ENCODE measurements at regions not wholly inside any gene's neighbourhood (a gene's known extent, or its start where the extent isn't known, plus 50 kb on each side); places are given as distances from the start of the nearest gene placed in this dataset.

GRCh38 chr3:194773216-194773615 lies 87.5 kb downstream of the FAM43A start:
- Histone ChIP-seq H3K27me3 (ENCODE audit: control insufficient read depth, insufficient read depth, low read length) (peaks cover 6% of the 10 kb centered on the region), H3K4me3 (ENCODE audit: low read depth, low read length) (no peak overlapping the region), H3K36me3 (ENCODE audit: control insufficient read depth, insufficient read depth, low read length) (no peaks in the 10 kb centered on the region)
- TF ChIP-seq CTCF (IDR thresholded peaks at IDR 0.05; ENCODE audit: insufficient read depth, low read length, poor library complexity, severe bottlenecking), result no peak
- no peak for DNase-seq (ENCODE audit: low read depth)

GRCh38 chr3:194773771-194774455 lies 88.2 kb downstream of the FAM43A start:
- no peak for TF ChIP-seq CTCF (IDR thresholded peaks at IDR 0.05; ENCODE audit: insufficient read depth, low read length, poor library complexity, severe bottlenecking)
- Histone ChIP-seq H3K36me3 (ENCODE audit: control insufficient read depth, insufficient read depth, low read length) (no peaks in the 10 kb centered on the region), H3K27me3 (ENCODE audit: control insufficient read depth, insufficient read depth, low read length) (peaks cover 6% of the 10 kb centered on the region), H3K4me3 (ENCODE audit: low read depth, low read length) (no peak overlapping the region)
- DNase-seq (ENCODE audit: low read depth), result no peak

GRCh38 chr3:194775266-194775665 lies 89.6 kb downstream of the FAM43A start:
- peaks cover 6% of the 10 kb centered on the region for H3K27me3 ChIP-seq (ENCODE audit: control insufficient read depth, insufficient read depth, low read length)
- H3K36me3 ChIP-seq (ENCODE audit: control insufficient read depth, insufficient read depth, low read length), result no peaks in the 10 kb centered on the region
- no peak for DNase-seq (ENCODE audit: low read depth)
- no peak overlapping the region for H3K4me3 ChIP-seq (ENCODE audit: low read depth, low read length)
- no peak for TF ChIP-seq CTCF (IDR thresholded peaks at IDR 0.05; ENCODE audit: insufficient read depth, low read length, poor library complexity, severe bottlenecking)

- no peak for DNase-seq (ENCODE audit: low read depth)
- no peak for TF ChIP-seq CTCF (IDR thresholded peaks at IDR 0.05; ENCODE audit: insufficient read depth, low read length, poor library complexity, severe bottlenecking)
- Histone ChIP-seq H3K36me3 (ENCODE audit: control insufficient read depth, insufficient read depth, low read length) (no peaks in the 10 kb centered on the region), H3K27me3 (ENCODE audit: control insufficient read depth, insufficient read depth, low read length) (peaks cover 6% of the 10 kb centered on the region), H3K4me3 (ENCODE audit: low read depth, low read length) (no peak overlapping the region)
These were observed 90.0 kb downstream of the FAM43A start for GRCh38 chr3:194775731-194776130.

GRCh38 chr3:194777729-194778128 lies 92.0 kb downstream of the FAM43A start:
- DNase-seq (ENCODE audit: low read depth), result no peak

More at GRCh38 chr3:194777729-194778128, 92.0 kb downstream of the FAM43A start:
- peaks cover 2% of the 10 kb centered on the region for H3K27me3 ChIP-seq (ENCODE audit: control insufficient read depth, insufficient read depth, low read length)
- H3K4me3 ChIP-seq (ENCODE audit: low read depth, low read length), result no peak overlapping the region
- TF ChIP-seq CTCF (IDR thresholded peaks at IDR 0.05; ENCODE audit: insufficient read depth, low read length, poor library complexity, severe bottlenecking), result no peak
- no peaks in the 10 kb centered on the region for H3K36me3 ChIP-seq (ENCODE audit: control insufficient read depth, insufficient read depth, low read length)
